NCI-H146 treated with DMSO at 0.1 percent for 48 hours (cell line): ENCODE measurements at regions not wholly inside any gene's neighbourhood (a gene's known extent, or its start where the extent isn't known, plus 50 kb on each side); places are given as distances from the start of the nearest gene placed in this dataset.
"Not testable (repeated sequence)": the region's sequence is repeated elsewhere in the genome, so short reads cannot be mapped to it uniquely, and the experiment has no call there.

Experiments
- DNase-seq: peaks from one replicate; lab custom pipeline; 2025; ENCODE audit not compliant: unreplicated experiment; lab: John Stamatoyannopoulos, UW

DNA sequence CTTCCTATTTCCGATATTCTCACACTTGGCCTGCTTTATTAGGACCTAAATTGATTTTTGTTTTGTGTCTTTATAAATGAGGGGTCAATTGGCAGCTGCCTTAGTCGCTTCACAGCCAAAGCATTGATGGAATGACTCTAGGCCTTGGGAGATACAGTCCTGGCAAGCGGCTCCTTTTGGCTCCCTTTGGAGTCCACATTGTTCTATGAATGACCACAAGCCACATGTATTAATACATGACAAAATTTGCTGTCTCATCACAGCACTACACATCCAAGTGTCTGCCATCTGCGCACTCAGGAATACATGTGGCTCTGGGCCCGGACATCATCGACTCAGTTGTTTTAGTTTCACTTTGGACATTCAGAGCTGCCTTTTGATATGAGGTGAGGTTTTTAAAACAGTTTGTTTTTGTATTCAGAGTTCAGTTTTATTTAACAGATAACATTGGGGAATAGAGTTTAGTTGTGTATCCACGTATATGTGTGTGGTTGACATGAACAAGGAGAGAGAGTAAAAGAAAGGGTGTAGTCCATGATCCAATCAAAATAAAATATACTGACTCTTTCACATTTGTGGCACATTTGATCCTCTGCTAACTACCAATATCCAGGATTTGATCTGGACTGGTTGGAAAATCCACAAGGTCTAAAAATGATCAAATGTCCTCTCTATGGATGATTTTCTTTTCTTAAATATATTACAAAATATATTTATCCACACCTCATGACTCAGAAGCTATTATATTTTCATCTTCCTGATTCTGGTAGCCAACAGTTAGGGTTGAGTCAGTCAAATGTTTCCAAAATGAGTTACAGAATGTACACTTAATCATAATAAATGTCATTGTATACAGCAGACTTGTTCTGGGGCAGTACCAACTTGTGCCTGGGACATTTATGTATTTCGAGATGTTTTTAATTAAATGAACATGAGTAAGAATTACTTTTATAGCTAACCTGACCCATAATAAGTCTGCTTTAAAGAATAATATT, 114.0 kb upstream of the MTAP start:
- DNase-seq = no peak

DNA sequence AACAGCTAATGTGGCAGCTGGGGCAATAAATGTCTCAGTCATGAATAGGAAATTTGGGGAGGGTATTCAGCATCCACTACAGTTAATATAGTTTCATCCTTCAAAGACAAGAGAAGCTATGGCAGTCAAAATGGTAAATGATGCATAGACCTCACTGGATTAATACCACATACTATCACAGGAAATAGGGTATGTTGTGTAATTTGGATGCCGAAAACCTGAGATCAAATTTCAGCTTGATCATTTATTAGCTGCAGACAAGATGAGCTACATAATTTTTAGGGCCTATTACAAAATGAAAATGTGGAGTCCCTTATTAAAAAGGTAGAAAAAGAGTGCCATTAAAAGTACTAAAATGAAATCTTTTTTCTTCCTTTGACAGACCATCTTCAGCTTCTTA, 112.6 kb upstream of the MTAP start:
- DNase-seq = no peak

DNA sequence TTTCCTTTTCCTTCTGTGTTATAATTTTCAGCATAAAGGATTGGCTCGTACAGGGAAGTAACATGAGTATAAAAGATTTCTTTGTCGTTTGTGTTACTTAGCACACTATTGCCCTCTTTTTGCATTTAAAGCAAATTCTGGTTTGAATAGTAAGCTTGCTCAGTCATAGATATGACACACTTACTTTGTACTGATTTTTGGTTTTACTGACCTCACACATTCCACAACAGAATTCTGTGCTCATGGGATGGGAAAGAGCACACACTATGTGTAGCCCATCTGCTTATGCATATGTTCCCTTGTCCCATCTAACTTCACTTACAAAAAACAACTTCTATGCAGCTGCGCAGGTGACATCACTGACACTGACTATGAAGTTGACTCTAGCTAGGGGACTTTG, 111.9 kb upstream of the MTAP start:
- DNase-seq = no peak

DNA sequence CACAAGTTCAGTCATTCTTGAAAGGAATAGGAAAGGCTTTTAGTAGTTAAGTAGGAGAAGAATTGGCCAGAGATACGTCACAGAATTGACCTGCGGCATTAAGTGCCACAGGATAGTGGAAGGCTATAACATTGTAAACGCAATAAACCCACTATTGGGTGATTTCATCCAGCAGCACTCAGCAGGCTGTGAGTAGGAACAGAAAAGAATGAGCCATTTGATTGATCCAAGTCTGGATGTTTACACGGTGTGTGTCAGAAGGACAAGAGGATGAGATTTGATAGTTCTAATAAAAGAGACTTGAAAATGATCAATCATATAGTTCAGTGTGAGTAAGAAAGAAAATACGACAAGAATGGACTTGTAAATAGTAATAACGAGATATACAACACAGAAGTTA, 110.0 kb upstream of the MTAP start:
- no peak for DNase-seq

DNA sequence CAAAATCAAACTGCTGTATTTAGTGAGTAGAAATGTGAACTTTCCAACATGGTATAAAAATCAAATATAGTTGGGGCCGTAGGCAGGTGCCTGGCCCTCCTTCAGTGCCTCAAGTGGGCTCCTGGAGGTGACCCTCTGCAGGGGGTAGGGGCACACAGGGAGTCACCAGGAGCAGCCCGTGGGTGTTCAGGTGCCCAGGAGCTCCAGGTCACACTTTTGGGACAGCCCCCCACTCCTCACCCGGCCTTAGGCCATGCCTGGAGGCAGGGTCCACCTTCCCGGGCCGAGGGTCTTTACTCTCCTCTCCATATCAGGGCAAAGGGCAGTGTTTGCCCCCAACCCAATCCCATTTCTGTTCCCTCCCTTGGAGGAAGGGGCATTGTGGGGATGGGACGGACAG, 108.0 kb upstream of the MTAP start:
- DNase-seq = no peak

DNA sequence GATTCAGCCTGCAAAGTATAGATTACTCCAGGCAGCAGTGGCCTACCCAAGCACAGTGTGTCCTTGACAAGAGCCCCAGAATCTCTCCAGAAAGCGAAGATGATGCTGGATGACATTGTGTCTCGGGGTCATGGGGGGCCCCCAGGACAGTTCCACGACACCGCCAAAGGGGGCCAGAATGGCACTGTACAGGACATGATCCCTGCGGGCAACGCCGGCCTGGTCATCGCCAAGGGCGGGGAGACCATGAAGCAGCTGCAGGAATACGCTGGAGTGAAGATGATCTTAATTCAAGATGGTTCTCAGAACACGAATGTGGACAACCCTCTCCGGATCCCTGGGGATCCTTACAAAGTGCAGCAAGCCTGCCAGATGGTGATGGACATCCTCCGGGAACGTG, 107.0 kb upstream of the MTAP start:
- DNase-seq = no peak

DNA sequence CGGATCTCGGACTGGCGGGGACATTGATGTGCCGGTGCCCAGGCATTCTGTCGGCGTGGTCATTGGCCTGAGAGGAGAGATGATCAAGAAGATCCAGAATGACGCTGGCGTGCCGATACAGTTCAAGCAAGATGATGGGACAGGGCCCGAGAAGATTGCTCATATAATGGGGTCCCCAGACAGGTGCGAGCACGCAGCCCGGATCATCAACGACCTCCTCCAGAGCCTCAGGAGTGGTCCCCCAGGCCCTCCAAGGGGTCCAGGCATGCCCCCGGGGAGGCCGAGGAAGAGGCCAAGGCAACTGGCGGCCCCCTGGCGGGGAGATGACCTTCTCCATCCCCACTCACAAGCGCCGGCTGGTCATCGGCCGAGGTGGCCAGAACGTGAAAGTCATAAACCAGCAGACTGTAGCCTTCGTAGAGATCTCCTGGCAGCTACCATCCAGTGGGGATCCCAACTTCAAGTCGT, 106.5 kb upstream of the MTAP start:
- no peak for DNase-seq

DNA sequence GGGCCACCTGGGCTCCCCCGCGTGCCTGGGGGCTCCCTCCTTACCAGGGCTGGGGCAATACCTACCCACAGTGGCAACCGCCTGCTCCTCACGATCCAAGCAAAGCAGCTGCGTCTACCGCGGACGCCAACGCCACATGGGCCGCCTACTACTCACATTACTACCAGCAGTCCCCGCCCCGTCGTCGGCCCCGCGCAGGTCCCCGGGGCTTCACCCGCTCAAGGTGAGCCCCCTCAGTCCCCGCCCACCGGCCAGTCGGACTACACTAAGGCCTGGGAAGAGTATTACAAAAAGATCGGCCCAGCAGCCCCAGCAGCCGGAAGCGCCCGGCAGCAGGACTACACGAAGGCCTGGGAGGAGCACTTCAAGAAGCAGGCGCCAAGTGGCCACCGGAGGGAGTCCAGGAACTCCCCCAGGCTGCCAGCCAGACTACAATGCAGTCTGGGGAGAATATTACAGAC, 106.0 kb upstream of the MTAP start:
- no peak for DNase-seq

DNA sequence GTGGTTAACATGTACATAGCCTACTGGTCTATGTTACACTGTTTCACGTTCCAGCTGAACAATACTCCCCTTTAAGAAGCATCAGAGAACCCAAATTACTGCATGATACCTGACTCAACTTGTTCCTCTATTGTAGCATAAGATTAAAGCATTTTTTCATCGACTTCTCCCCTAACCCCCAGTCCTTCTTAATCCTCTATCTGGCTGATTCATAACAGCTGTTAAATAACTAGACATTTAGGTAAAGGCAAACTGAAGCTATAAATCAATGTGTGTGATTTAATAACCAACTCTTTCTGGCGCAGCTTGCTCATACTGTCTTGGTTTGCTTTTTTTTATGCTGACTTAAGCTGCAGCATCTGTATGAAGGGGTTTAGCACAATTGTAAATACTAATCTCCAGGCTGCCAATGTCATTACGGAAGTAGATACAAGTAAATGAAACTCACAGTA, 94.2 kb upstream of the MTAP start:
- DNase-seq = no peak

DNA sequence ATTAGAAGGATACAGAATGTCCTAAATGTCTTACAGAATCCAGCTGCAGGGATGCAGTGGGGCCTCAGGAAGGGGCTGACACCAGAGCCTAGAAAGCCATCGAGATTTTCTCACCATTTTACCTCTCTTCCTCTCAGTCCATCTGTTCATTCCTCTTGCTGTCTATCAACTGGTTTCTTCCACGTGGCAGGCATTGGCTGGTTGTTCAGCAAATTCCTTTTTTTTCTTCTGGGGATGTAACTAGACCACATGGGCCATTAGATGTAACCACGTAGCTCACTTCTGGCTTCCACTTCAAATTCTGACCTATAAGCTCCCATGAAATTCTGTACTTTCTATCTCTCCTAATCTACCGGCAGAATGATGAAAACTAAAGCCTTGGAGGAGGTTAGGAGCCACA, 93.6 kb upstream of the MTAP start:
- DNase-seq = no peak

DNA sequence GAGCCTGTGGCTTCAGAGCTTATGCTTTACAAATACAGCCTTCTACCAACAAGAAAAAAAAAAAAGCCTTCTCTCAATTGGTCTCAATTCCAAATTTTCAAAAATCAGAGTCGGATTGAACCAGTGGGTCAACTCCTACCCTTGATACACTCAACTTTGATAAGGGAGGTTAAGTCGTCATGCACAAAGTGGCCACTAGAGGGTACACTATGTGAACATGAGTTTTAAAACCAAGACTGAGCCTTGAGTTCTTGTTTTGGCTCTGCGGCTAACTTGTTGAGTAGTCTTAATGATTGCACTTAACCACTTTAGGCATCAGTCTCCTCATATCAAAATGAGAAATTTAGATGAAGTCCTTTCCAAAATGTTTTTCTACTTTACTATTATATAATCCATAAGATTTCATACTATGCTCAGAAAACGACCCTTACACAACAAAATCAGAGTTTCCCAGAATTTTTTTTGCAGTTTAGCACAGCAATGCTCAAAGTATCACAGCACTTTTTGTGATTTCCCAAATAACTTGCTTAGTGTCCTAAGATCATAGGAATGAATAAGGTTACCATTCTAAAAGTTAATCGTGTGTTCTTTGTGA, 92.9 kb upstream of the MTAP start:
- DNase-seq = no peak

DNA sequence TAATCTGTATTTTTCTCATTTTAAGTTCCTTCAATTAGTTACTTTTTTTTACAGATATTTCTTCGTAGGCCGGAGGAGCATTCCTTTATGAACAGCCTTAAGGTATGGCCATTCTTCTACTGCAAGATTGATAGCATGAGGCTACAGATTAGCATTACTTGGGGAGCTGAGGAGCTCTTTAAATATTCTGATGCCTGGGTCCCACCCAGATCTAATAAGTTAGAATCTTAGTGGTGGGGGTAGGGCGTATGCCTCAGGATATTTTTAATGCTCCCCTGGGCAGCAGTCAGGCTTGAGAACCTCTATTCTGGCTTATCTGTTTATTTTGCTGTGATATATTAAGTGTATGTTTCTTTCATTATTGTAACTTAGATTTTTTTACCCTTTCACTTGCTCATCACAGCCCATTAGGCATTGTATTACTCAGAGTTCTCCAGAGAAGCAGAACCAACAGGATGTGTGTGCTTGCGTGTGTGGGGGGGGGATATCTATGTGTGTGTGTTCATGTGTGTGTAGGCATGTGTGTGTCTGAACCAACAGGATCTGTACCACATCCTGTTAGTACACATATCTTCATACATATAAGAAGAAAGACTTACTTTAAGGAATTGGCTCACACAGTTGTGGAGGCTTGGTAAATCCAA, 91.8 kb upstream of the MTAP start:
- DNase-seq = no peak

DNA sequence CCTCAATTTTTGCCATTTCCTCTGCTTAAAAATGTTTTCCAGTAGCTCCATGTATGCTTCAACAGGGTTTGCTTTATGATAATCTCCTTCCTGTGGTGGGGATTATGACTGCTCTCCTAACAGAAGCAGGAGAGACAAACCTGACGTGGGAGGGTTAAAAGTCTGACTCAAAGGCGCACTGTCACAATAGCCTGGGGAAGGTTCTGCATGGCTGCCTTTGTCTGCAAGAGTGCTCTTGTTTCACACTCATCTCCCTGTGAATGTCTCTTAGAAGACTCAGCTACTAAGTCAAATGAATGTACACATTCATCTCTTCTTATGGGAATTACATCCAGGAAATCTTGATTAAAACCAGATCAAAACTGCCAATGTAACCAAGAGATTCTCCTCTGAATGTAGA, 90.9 kb upstream of the MTAP start:
- no peak for DNase-seq

DNA sequence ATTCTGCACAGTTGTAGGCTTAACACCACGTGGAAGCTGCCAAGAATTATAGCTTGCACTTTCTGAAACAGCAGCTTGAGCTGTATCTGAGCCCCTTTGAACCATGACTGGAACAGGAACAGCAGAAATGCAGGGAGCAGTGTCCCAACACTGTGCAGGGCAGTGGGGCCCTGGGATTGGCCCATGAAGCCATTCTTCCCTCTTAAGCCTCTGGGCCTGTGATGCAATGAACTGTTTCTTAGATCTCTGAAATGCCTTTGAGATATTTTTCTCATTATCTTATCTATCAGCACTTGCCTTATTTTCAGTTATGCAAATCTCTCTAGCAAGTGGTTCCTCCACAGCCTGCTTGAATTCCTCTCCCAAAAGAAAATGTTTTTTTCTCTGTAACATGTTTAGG, 87.0 kb upstream of the MTAP start:
- DNase-seq = no peak

DNA sequence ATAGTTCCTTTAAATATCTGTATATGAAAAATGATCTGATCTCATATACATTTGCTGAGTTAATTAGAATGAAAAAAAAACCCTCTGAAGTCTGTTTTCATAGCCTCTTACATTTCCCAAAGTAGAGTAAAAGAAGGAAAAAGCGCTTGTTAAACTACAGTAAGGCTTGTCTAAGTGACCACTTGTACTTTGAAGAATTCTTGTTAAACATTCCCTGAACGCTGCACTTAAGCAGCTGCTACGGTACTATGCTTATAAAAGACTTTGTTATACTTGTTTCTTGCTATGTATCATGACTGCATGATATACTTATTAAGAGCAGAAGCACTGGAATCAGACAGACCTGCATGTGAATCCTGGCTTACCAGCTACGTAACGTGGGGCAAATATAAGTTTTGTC, 81.7 kb upstream of the MTAP start:
- no peak for DNase-seq

DNA sequence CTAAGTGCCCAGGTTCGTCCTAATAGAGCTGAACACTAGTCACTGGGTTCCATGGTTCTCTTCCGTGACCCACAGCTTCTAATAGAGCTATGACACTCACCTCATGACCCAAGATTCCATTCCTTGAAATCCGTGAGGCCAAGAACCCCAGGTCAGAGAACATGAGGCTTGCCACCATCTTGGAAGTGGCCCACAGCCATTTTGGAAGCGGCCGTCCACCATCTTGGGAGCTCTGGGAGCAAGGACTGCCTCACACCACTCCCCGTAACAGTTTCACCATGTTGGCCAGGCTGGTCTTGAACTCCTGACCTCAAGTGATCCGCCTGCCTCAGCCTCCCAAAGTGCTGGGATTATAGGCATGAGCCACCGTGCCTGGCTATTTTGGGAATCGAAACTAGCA, 75.0 kb upstream of the MTAP start:
- DNase-seq = not testable (repeated sequence)

DNA sequence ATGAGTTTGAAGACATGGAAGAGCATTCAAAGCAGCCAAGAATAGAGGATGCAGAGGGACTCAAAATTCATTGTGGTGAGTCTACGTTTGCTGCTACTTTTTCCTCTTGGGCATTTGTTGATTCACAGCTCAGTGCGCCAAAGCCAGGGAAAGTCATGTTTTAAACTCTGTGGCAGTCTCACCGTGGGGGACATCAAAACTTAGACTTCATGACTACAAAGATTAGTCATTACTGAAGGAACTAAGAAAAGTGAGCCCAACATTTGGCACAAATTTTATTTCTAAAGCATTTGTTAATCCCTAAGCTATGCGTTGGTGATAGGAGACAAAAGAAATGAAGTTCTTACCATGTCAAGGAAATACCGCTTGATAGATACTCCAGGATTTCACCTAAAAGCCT, 73.7 kb upstream of the MTAP start:
- no peak for DNase-seq

DNA sequence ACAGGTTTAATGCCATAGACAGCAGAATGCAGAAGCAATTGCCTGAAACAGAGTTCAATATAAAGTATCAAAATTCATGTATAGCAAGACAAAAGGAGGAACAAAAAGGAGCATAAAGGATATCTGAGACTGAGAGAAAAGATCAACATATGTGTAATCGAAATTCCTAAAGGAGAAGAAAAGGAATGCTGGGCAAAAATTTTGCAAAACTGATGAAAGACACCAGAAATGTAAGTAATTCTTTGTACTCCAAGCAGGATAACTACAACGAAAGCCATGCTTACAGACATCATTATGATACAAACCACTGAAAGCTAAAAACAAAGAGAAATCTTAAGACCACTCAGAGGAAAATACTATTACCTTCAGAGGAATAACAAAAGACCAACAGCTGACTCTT, 72.8 kb upstream of the MTAP start:
- no peak for DNase-seq

DNA sequence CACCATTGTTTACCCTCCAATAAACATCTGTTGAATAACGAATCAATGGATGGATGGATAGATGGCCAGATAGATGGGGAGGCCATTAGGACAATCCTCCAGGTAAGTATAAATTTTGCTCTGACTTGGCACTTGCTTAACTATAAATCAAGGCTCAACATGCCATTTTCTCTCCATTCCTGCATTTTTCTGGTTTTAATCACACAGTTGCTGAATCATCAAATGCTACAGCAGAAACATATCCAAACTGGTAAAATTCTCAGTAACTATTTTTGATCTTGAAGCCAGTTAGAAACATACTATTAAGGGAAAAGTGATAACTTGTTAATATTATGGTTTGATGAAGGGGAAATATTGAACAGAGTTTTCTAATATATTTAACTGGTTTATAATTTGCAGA, 71.5 kb upstream of the MTAP start:
- no peak for DNase-seq

DNA sequence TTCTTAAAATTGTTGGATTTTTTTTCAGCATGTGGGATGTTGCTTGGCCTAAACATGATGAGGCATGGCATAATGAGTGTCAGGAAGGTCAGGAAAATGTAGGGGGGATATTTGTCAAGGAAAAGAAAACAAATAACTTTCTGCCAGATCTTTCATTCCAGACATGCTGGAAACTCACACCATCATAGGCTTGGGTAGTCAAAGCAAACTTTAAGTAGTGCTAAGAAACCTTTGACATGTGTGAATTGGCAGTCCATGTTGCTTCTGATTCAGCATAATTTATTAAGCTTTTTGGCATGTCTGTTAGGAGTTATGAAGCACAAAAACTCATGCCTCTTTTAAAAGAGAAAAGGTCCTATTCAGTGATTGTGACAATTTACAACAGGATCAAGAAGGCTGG, 61.3 kb upstream of the MTAP start:
- no peak for DNase-seq

DNA sequence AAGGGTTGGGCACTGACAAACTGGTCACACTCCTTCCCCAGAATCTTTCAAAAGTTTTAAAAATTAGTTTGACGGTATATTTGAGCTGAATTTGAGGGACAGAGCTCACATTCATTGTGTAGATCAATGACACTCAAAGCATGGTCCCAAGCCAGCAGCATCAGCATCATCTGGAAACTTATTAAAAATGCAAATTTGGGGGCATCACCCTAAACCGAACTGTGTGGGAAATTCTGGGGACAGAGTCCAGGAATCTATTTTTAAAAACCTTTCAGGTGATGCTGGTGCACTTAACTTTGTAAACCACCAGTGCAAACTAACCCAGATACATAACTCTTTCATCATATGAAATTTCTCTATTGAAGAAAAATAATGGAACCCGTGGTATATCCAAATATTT, 58.1 kb upstream of the MTAP start:
- no peak for DNase-seq

DNA sequence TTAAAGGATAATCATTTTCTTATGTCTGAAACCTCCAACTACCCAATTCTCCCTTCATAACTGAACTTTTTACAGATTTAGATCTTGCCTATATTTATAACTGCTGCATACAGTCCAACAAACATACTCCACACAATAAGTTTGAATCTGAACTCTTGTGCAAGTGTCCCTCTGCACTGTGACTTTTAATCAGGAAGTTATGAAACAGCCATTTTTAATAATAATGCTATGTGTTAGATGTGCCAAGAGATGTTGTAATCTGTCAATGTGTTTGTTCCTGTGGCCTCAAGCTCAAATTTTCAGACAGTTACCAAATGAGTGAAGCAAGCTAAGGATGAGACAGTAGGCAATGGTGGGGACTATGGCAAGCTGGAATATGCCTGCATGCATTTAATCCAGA, 57.6 kb upstream of the MTAP start:
- no peak for DNase-seq
